GM19467 (cell line): ENCODE measurements at regions not wholly inside any gene's neighbourhood (a gene's known extent, or its start where the extent isn't known, plus 50 kb on each side); places are given as distances from the start of the nearest gene placed in this dataset.
"Not testable (repeated sequence)": the region's sequence is repeated elsewhere in the genome, so short reads cannot be mapped to it uniquely, and the experiment has no call there.

ENCODE experiments used
- ATAC-seq: cut with Tn5 transposase; IDR thresholded peaks from one replicate; pipeline ENCODE4 v1.9.1; 2021; ENCODE audit warnings: mild to moderate bottlenecking, moderate library complexity; ENCODE audit not compliant: unreplicated experiment

- not testable (repeated sequence) for ATAC-seq
Observed at GRCh38 chr13:100776686-100777085, 102.1 kb upstream of the TMTC4 start.

DNA sequence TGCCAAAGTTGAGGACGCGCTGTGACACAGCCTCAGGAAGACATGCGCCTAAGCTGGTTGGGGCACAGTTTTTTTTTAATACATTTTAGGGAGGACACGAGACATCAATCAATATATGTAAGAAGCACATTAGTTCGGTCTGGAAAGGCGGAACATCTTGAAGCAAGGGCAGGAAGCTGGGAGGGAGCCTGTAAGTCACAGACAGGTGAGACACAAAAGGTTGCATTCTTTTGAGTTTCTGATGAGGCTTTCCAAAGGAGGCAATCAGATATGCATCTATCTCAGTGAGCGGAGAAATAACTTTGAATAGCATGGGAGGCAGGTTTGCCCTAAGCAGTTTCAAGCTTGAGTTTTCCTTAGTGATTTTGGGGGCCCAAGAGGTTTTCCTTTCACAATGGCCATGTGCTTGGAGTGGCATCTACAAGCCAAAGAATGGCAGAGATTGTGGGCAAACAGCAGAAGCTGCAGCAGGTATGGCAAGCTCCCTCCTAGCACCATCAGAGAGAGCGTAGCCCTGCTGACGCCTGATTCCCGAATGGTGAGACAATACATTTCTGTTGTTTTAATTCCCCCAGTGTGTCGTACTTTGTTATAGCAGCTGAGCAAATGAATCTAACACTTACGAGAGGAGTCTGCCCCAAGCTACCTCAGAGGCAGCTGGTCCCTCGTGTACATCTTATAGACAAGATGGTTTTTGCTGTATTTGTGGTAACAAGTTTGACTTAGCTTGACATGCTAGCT is 99.5 kb upstream of the TMTC4 start:
- no peak for ATAC-seq

DNA sequence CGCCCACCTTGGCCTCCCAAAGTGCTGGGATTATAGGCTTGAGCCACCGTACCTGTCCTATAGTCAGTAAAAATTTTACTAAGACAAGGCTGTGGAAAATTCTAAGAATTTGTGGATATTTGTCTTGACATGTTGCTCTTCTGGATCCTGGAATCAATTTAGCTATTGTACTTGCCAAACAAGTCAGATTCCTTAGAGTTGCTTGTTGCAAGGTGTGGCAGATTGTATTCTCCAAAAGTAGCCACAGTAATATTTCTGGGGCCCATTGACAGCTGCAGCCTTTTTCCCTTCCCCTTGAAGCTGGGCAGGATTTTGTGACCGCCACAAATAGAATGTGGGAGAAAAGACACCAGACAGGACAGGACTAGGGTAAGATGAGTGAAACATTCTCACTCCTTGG is 98.8 kb upstream of the TMTC4 start:
- no peak for ATAC-seq

DNA sequence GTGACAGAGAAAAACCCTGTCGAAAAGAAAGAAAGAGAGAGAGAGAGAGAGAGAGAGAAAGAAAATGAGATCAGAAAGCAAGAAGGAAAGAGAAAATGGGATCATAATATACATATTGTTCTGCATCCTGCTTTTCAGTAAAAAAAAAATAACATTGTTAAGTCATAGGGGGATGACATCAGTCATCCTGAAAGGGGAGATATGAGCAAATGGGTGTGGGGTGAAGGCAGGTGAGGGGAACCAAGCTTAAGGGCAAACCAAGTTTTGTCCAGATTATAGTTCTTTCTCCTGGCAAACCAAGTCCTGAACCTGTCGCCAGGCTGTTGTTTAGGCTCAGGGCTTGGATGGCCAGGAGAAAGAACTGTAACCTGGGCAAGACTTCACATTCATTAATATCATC is 92.6 kb upstream of the TMTC4 start:
- no peak for ATAC-seq

GRCh38 chr13:100766570-100766969 is 92.0 kb upstream of the TMTC4 start:
- not testable (repeated sequence) for ATAC-seq

GRCh38 chr13:100764937-100765336 is 90.3 kb upstream of the TMTC4 start:
- no peak for ATAC-seq

DNA sequence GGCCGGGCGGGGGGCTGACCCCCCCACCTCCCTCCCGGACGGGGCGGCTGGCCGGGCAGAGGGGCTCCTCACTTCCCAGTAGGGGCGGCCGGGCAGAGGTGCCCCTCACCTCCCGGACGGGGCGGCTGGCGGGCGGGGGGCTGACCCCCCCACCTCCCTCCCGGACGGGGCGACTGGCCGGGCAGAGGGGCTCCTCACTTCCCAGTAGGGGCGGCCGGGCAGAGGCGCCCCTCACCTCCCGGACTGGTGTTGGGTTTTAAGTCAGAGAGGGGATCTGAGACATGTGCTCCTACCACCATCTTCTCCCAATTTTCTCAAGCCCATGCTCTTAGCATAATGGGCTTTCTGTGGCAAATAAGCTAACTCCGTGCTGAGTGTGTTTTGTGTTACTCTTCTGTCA is 87.5 kb upstream of the TMTC4 start:
- not testable (repeated sequence) for ATAC-seq

DNA sequence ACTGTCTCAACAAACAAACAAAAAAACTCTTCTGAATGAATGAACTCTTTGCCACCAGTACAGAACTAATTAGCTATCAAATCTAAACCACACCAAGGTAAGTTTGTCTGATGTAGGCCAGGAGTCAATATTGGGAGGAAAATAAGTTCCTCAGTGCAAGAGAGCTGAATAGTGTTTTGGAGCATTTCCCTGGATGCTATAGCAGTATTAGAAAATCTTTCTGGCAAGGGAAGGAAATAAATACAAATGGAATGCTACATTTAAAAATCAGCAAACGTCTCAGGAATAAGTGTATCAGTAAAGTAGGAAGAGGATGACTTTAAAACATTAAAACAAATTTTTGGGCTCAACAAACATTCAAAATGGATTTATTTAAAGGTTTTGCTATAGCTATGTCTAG is 81.3 kb upstream of the TMTC4 start:
- ATAC-seq, result no peak

DNA sequence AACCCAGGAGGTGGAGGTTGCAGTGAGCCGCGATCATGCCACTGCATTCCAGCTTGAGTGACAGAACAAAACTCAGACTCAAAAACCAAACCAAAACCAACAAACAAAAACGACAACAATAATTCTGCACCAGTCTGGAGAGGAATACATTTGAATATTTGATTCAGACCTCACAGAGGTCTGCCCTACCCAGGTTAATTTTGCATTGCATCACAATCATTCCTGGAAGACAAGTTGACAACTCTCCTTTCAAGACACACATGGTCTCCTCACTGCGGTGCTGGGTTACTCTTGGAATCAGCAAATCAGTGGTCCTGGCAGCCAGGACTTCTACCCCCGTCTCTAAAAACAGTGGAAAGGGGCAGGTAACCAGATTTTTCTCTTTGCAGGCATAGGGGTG is 79.9 kb upstream of the TMTC4 start:
- no peak for ATAC-seq

GRCh38 chr13:100753376-100753775 is 78.8 kb upstream of the TMTC4 start:
- no peak for ATAC-seq

DNA sequence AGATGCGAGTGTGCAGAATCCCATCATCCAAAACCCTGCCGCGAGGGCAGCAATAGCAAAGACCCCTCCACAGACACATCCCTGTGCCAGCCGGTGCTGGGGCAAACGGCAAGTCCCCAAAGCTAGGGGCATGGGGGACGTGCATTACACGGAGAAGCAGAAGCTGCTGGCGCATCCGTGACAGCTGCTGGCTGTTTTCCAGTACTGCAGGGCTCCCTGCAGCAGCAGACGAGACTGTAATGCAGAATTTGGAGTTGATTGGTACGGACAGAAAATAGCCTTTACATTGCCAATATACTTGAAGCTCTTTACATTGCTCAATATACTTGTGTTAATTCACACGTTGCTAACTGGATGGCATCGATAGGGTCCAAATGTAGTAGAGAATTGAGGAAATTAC is 77.2 kb upstream of the TMTC4 start:
- ATAC-seq, result no peak

GRCh38 chr13:100746953-100747683 is 72.5 kb upstream of the TMTC4 start:
- no peak for ATAC-seq

GRCh38 chr13:100738176-100738855 is 63.7 kb upstream of the TMTC4 start:
- ATAC-seq, result no peak

DNA sequence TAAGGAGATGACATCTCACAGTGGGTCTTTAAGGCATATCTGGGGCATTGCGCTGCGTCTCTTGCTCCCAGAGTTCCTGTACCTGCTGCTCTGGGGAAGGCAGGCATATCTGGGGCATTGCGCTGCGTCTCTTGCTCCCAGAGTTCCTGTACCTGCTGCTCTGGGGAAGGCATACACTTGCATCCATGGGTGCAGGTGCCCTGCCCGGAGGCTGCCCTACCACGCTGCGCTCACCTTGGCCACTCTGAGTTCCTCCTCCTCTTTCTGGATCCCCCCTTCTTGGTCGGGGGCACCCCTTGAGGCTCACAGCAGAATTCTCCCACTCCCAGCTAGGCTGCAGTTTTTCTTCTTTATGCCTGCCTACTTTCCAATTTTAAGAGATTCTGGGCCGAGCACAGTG is 60.9 kb upstream of the TMTC4 start:
- ATAC-seq, result no peak

- no peak for ATAC-seq
Observed at GRCh38 chr13:100734194-100734720, 59.7 kb upstream of the TMTC4 start.

DNA sequence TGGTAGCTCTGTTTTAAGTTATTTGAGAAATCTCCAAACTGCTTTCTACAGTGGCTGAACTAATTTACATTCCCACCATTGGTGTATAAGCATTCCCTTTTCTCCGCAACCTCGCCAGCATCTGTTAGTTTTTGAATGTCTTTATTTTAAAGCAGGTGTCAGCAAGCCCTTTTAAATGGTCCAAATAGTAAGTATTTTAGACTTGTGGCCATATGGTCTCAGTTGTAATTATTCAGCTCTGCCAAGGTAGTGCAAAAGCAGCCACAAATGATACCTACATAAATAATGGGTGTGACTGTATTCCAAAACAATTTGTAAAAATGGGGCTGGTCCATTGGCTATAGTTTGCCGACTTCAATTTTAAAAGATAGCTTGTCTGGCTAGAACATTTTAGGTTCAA is 58.7 kb upstream of the TMTC4 start:
- ATAC-seq, result no peak

GRCh38 chr13:100728201-100728600 is 53.6 kb upstream of the TMTC4 start:
- no peak for ATAC-seq

- ATAC-seq, result no peak
Observed at GRCh38 chr13:100725472-100725871, 50.9 kb upstream of the TMTC4 start.

DNA sequence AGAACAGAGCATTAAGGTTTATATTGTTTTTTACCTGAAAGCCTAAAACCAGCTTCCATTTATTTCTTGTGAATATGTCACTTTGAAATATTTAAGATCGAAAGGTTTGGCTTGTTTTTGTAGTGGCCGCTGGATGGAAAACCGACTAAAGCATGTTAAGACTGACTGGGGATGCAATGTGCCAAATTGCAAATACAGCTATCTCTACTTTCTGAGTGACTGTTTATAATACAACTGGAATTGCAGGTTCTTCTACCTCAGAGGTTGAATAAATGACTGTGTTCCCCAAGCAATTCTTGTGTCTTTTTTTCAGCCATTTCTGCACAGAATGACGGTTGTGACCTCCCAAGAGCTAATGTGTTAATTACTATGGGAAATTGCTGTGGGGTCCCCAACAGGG is 50.0 kb upstream of the TMTC4 start:
- ATAC-seq, result no peak
